Osteoblast (primary cell): ENCODE measurements at regions not wholly inside any gene's neighbourhood (a gene's known extent, or its start where the extent isn't known, plus 50 kb on each side); places are given as distances from the start of the nearest gene placed in this dataset.

ENCODE experiments used
- DNase-seq: peaks from one replicate; pipeline ENCODE4 v3.0.0; 2011; ENCODE audit warnings: low spot score, mixed read lengths; ENCODE audit not compliant: insufficient read length; ENCODE audit errors: missing footprints
- H2AFZ ChIP-seq: 2 replicates; pipeline ENCODE4 v1.6.0; 2011; ENCODE audit warnings: mild to moderate bottlenecking, low read length
- H3K27ac ChIP-seq: 2 replicates; pipeline ENCODE4 v1.5.1; 2011; ENCODE audit warnings: mild to moderate bottlenecking, low read depth, low read length, moderate library complexity
- H3K27me3 ChIP-seq: 2 replicates; pipeline ENCODE4 v1.6.0; 2012; ENCODE audit warnings: mild to moderate bottlenecking, control low read depth, inconsistent platforms, low read length, moderate library complexity; ENCODE audit not compliant: insufficient read depth
- H3K36me3 ChIP-seq: 2 replicates; pipeline ENCODE4 v1.5.1; 2011; ENCODE audit warnings: mild to moderate bottlenecking, low read length, control low read depth, moderate library complexity; ENCODE audit not compliant: insufficient read depth
- H3K4me1 ChIP-seq: 2 replicates; pipeline ENCODE4 v1.5.1; 2011; ENCODE audit warnings: mild to moderate bottlenecking, low read length, control low read depth, moderate library complexity; ENCODE audit not compliant: insufficient read depth
- H3K4me2 ChIP-seq: 2 replicates; pipeline ENCODE4 v1.6.0; 2011; ENCODE audit warnings: mild to moderate bottlenecking, low read length; ENCODE audit not compliant: insufficient read depth
- H3K4me3 ChIP-seq: fragments of 200-600 bp; sonication (generic); 3 replicates; pipeline ENCODE4 v1.5.1; 2012; ENCODE audit warnings: mild to moderate bottlenecking, low read length, inconsistent platforms; ENCODE audit not compliant: insufficient read depth
- H3K79me2 ChIP-seq: 2 replicates; pipeline ENCODE4 v1.6.0; 2012; ENCODE audit warnings: mild to moderate bottlenecking, low read length, control low read depth, inconsistent platforms; ENCODE audit not compliant: insufficient read depth
- H3K9me3 ChIP-seq: 2 replicates; pipeline ENCODE4 v1.5.1; 2011; ENCODE audit warnings: low read depth, low read length, control low read depth
- H4K20me1 ChIP-seq: 2 replicates; pipeline ENCODE4 v1.6.0; 2012; ENCODE audit warnings: mild to moderate bottlenecking, low read length, control low read depth; ENCODE audit not compliant: insufficient read depth
- TF ChIP-seq, protein P1 (sequence below): IDR thresholded peaks from 2 replicates; pipeline ENCODE4 v1.5.1; 2011; ENCODE audit warnings: mild to moderate bottlenecking, low read depth, low read length, moderate library complexity; ENCODE audit errors: extremely low read depth

DNA sequence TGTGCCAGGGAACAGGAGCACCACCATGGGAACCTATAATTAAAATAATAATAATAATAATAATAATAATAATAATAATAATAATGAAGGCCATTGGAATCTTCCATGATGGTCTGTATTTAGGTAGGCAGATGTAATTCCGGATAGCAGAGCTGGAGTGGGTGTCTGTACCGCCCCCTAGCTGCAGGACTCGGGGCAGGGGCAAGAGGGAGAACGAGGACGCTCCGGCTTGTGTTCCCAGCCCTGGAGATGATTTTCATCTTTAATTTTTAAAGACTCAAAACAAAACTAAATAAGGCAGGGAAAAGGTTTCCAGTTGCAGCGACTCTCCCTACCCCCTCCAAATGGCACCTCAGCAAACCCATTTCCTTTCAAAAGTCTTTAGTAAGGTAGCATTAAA lies 501.1 kb downstream of the VRK1 start:
- no peaks in the 10 kb centered on the region for H4K20me1 ChIP-seq
- no peaks in the 10 kb centered on the region for H3K79me2 ChIP-seq
- no peak for DNase-seq
- H3K4me3 ChIP-seq = no peak overlapping the region
- H3K27ac ChIP-seq = no peak overlapping the region
- H3K36me3 ChIP-seq = no peaks in the 10 kb centered on the region
- no peak overlapping the region for H3K4me2 ChIP-seq
- no peaks in the 10 kb centered on the region for H3K9me3 ChIP-seq
- H2AFZ ChIP-seq = no peak overlapping the region
- no peaks in the 10 kb centered on the region for H3K4me1 ChIP-seq
- TF ChIP-seq, protein P1, sequence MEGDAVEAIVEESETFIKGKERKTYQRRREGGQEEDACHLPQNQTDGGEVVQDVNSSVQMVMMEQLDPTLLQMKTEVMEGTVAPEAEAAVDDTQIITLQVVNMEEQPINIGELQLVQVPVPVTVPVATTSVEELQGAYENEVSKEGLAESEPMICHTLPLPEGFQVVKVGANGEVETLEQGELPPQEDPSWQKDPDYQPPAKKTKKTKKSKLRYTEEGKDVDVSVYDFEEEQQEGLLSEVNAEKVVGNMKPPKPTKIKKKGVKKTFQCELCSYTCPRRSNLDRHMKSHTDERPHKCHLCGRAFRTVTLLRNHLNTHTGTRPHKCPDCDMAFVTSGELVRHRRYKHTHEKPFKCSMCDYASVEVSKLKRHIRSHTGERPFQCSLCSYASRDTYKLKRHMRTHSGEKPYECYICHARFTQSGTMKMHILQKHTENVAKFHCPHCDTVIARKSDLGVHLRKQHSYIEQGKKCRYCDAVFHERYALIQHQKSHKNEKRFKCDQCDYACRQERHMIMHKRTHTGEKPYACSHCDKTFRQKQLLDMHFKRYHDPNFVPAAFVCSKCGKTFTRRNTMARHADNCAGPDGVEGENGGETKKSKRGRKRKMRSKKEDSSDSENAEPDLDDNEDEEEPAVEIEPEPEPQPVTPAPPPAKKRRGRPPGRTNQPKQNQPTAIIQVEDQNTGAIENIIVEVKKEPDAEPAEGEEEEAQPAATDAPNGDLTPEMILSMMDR = no peak
- no peaks in the 10 kb centered on the region for H3K27me3 ChIP-seq

DNA sequence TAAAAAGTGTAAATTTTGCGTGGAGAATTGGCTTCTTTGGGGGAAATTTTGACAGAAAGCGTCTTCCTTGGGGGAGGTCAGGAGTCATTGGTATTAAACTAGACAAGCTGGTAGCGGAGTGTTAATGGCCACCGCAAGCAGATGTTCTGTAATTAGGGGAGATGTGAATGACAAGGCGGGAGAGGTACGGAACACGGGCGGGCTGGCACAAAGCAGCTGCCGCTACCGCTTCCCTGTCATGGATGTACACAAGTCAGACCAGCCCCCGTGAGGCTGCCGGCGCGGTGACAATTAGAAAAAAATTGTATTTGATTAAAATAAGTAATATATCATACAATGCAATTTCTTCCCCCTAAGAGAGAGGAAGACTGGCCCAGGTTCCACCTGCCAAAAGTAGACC lies 501.6 kb downstream of the VRK1 start:
- Histone ChIP-seq H2AFZ (no peak overlapping the region), H3K79me2 (no peaks in the 10 kb centered on the region)
- DNase-seq = no peak

DNA sequence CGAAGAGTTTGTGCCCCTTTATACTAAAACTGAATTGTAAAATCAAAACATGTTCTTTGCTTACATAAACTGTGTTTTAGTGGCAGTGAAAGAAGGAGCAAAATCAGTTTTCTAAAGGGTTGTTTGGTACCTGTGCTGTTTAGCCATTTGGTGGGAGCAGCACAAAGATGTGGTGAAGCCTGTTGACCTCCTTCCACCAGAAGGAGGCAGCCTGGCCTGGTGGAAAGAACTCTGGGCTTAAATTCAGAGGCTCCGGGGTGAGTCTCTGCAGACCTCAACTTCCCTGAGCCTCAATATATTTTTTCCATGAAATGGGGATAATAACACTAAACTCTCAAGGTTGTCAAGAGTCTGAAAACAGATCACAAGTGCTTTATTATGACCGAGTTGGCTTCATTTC lies 502.5 kb downstream of the VRK1 start:
- Histone ChIP-seq H3K4me1 (no peaks in the 10 kb centered on the region), H3K27ac (no peak overlapping the region), H3K4me3 (no peak overlapping the region), H3K79me2 (no peaks in the 10 kb centered on the region), H3K4me2 (no peak overlapping the region), H3K9me3 (no peaks in the 10 kb centered on the region), H3K36me3 (no peaks in the 10 kb centered on the region), H3K27me3 (no peaks in the 10 kb centered on the region), H4K20me1 (no peaks in the 10 kb centered on the region), H2AFZ (no peak overlapping the region)
- no peak for DNase-seq
- TF ChIP-seq, protein P1 = no peak

More for the DNA sequence above, 501.6 kb downstream of the VRK1 start:
- H4K20me1 ChIP-seq = no peaks in the 10 kb centered on the region
- no peak overlapping the region for H3K27ac ChIP-seq
- H3K4me2 ChIP-seq = no peak overlapping the region
- no peaks in the 10 kb centered on the region for H3K4me1 ChIP-seq
- H3K27me3 ChIP-seq = no peaks in the 10 kb centered on the region
- H3K36me3 ChIP-seq = no peaks in the 10 kb centered on the region
- TF ChIP-seq, protein P1 = no peak
- H3K9me3 ChIP-seq = no peaks in the 10 kb centered on the region
- H3K4me3 ChIP-seq = no peak overlapping the region

DNA sequence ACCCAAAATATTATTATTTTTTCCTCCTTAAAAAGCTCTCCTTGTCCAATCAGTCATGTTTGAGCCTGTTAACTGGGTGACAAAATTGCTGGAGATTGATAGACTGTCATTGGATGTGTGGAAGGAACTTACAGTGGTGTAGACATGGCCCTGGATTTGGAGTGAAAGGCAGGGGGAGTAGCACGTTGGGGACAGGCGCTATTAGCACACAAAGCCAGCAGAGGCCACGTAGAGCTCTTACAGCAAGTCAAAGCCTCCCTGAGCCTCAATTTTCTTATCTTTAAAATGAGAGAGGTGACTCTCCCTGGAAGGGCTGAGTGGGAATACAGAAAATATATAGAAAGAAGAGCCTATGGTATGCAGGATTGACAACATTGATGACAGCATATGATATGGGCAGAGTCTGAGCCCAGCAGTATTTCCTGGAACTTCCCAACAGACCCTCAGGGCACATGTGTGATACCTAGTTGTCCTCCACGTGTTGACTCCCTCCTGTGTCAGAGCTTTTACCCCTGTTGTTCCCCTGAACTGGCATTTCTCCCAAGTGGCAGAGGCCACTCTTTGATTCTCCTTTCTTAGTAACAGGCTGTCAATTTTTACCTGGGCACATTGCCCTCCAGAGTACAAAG lies 504.9 kb downstream of the VRK1 start:
- no peaks in the 10 kb centered on the region for H3K27me3 ChIP-seq
- no peak overlapping the region for H3K4me2 ChIP-seq
- no peaks in the 10 kb centered on the region for H3K36me3 ChIP-seq
- H3K4me1 ChIP-seq = no peaks in the 10 kb centered on the region
- no peak overlapping the region for H3K27ac ChIP-seq
- no peaks in the 10 kb centered on the region for H3K79me2 ChIP-seq
- TF ChIP-seq, protein P1 = no peak
- no peak for DNase-seq
- H2AFZ ChIP-seq = no peak overlapping the region
- H3K4me3 ChIP-seq = no peak overlapping the region
- H3K9me3 ChIP-seq = no peaks in the 10 kb centered on the region
- no peaks in the 10 kb centered on the region for H4K20me1 ChIP-seq
